HG02973 (cell line): ENCODE measurements at regions not wholly inside any gene's neighbourhood (a gene's known extent, or its start where the extent isn't known, plus 50 kb on each side); places are given as distances from the start of the nearest gene placed in this dataset.
"Not testable (repeated sequence)": the region's sequence is repeated elsewhere in the genome, so short reads cannot be mapped to it uniquely, and the experiment has no call there.

ENCODE experiments used
- ATAC-seq: cut with Tn5 transposase; IDR thresholded peaks from one replicate; pipeline ENCODE4 v1.9.1; 2021; ENCODE audit warnings: moderate library complexity; ENCODE audit not compliant: unreplicated experiment

DNA sequence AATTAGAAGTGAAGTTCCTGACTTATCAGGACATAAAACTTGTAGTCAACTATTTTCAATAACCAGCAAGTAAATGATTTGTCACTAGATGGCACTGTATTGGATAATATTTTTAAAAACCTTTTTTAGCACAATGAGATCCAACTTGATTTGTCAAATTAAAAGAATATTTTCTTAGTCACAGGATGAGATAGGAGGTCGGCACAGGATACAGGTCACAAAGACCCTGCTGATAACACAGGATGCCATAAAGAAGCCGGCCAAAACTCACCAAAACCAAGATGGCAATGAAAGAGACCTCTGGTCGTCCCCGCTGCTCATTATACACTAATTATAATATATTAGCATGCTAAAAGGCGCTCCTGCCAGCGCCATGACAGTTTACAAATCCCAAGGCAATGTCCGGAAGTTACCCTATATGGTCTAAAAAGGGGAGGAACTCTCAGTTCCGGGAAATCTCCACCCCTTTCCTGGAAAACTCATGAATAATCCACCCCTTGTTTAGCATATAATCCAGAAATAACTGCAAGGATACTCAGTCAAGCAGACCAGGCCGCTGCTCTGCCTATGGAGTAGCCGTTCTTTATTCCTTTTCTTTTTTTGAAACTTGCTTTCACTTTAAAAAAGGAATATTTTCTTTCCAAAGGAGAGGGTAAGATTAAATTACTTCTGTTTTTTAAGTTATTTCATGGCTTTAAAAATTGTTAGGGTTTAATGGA, 255.7 kb upstream of the MKLN1 start:
- ATAC-seq = no peak

DNA sequence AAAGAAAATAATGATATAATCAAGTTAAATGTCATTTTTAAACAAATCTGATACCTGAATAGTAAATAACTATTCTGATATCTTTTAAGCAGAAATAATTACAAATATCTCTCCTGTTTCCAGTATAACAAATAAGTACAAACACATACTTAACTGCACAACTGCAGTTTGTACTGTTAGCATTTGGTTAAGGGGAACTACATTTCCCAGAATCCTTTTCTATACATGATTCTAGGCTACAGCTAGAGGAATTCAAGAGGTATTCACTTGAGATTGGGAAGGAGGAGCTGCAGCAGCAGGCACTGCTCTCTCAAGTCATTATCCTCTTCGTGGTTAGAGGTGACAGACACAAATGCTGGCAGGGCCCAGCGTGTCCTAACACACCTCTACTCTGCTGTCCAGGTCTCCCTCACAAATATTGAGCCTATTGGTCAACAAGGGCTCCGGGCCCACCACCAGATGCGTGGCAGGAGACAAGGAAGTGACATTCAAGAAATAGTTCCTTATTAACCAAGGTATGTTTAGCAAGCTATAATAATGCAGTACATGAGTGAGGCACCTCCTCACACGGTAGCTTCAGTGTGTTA, 255.1 kb upstream of the MKLN1 start:
- no peak for ATAC-seq

DNA sequence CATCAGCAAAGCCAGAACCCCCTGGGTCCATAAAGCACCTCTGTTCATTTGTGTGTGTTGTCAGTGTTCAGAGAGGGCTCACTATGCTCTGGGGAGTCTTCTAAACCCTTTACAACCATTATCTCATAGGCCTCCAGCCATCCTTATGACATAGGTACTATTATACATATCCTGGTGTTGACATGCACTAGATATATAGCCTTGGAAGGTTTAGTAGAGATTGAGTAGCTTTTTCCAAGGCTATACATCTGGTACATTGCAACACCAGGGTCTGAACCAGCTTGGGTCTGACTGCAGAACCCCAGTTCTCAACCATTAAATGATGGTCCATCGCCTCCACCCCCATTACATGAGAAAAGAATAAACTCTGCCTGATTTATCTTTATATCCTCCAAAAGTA, 253.6 kb upstream of the MKLN1 start:
- no peak for ATAC-seq

DNA sequence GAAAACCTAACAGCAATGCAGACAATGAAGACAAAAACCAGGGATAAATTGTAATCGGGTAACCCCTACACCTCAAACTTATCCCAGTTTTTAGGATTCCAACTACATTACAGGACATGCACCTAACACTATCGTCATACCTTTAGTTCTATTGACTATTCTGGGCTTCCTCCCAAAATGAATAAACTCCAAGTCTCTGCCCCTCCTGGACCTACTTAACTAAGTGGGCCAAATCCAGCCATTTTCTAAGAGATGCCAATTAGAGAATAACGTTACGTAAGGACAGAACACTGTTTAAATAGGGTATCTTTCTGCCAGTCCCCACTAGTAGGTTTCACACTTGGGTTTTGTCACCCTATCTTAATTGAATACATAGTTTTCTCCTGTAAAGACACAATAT, 253.1 kb upstream of the MKLN1 start:
- ATAC-seq = no peak

DNA sequence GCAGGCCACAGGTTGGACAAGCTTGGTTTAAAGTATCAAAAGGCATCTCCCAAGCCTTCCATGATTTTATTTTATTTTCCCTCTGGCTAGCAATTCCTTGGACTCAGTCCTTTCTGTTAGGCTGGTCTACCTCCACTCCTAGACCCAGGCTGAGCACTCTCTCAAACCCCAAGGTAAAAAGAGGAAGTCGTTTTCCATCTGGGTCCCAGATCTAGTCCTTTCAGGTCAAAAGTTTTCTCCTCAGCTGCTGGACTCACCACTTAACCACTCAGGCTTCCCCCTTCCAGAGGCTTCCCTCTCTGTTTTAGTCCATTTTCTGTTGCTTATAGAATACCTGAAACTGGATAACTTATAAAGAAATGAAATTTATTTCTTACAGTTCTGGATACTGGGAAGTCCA, 252.3 kb upstream of the MKLN1 start:
- ATAC-seq = no peak

DNA sequence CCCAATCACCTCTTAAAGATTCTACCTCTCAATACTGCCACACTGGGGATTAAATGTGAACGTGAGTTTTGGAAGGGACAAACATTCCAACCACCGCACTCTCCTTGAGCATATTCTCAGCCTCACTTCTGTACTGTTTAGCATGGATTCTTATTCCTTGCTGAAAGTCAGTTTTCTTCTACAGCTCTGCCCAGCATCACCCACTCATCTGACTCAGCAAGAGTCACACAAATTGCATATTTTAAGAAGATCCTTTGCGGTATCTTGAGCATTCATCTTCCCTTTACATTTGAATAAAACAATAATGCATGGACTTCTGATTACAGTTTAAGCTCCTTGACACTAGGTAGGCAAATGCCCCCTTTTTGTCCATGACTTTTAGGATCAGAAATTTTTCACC, 251.6 kb upstream of the MKLN1 start:
- ATAC-seq = no peak

DNA sequence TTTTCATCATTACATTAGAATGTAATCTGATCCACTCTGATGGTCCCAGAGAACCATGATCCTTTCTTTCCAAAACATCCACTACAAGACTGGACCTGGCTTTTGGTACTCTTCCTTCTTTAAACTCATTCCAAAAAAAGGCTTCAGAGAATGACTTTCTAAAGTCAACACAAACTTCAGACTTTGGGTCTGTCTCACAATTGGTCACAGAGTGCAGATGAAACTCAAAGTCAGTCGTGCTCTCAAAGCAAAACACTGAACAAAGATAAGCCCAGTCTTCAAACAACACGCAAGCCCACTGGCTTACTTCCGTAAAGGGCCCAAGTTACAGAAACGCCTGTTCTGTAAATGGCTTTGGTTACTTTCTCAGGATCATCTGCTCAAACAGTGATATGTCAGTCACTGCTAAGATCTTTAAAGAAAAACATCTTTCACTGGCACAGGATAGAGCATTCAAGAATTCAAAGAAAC, 250.9 kb upstream of the MKLN1 start:
- no peak for ATAC-seq

DNA sequence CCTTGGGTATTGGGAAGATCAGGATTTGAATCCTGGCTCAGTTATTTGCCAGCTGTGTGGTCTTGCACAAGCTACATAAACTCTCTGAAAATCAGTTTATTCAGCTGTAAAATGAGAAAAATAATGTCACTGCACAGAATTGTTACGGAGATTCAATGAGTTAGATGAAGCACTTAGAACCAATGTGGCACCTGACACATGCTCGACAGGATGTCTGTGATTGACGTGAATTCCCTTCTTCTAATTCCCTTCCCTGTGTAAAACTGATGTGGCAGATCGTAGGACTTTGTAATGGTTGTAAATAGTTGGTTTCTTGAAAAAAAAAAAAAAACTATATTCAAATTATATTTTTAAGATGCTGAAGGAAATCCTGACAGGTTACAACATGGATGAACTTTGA, 249.9 kb upstream of the MKLN1 start:
- ATAC-seq = no peak

DNA sequence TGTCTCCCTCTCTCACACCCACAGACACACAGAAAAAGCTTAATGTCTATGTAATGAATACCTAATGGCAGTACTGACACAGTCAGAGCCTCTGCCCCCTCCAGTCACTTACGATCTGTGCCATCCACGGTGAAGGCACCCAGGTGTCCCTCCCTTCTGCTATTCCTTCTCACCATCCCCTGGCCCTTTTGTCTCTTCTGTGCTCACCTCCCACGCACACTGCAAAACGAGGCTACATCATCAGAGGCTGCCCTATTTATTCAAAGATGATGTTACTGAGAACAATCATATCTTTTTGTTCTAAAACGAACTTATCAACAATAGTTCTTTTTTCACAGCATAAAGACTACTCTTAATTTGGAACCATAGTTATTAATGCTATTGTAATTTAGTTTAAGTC, 246.9 kb upstream of the MKLN1 start:
- ATAC-seq = no peak

DNA sequence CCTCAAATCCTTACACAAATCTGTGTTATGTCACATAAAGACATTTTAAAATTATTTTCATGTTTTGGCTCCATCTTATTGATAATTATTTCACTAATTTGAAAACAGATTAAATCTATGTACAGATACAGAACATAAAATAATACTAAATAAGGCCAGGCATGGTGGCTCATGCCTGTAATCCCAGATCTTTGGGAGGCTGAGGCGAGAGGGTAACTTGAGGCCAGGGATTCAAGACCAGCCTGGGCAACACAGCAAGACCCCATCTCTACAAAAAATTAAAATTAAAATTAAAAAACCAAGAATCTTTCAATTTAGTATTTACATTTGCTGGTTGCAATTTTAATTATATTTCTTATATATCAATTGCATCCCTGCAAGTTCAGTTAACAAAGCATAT, 246.4 kb upstream of the MKLN1 start:
- ATAC-seq = no peak

DNA sequence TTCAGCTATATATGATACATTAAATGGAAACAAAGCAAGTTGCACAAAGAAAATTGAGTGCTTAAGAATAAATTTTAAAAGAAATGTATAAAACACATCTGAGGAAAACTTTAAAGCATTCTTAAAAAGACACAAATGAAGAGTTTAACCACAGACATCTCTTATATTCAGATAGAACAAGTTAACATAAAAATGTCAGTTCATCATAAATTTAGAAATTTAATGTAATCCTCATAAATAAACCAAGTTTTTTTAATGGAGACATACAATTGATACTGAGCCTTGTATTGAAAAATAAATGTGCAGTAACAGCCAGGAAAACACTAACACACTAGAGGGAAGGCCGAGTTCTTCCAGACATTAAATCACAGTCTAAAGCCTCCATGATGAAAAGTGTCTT, 243.9 kb upstream of the MKLN1 start:
- ATAC-seq = no peak

DNA sequence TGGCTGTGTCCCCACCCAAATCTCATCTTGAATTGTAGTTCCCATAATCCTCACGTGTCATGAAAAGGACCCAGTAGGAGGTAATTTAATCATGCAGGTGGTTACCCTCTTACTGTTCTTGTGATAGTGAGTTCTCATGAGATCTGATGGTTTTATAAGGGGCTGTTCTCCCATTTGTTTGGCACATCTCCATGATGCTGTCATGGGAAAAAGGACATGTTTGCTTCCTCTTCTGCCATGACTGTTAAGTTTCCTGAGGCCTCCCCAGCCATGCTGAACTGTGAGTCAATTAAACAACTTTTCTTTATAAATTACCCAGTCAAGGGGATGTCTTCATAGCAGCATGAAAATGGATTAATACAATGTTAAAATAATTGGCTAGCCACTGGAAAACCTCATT, 243.3 kb upstream of the MKLN1 start:
- ATAC-seq = not testable (repeated sequence)

DNA sequence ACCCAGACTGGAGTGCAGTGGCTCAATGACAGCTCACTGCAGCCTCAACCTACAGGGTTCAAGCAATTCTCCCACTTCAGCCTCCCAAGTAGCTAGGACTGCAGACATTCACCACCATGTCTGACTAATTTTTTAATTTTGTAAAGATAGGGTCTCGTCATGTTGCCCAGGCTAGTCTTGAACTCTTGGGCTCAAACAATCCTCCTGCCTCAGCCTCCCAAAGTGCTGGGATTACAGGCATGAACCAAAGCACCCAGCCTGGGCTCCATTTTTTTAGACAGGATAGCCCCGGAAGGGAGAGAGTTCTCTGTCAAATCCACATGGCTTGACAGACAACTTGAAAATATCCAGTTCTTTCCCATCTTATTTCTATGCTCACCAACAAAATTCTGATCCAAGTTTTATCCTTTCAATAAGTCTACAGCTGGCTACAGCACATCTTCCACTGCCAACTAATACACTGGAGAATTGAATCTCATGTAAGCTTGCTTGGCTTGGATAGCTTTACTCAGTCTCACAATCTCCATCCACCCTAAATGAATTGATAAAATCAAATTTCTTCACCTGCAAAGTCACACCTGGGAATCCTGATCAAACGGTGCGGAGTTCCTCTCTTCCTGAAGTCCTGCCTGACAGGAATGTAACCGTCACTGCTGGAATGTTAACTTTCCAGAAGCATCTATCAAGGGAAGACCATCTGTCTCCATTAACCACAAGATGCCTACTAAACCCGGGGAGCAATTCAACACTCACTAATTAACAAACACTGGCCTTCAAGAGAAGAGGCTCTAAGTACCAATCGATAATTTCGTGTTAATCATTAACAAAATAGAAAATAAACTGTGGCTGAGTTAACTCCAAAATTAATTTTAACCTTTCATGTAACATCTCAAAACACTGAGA, 239.7 kb upstream of the MKLN1 start:
- ATAC-seq = no peak

DNA sequence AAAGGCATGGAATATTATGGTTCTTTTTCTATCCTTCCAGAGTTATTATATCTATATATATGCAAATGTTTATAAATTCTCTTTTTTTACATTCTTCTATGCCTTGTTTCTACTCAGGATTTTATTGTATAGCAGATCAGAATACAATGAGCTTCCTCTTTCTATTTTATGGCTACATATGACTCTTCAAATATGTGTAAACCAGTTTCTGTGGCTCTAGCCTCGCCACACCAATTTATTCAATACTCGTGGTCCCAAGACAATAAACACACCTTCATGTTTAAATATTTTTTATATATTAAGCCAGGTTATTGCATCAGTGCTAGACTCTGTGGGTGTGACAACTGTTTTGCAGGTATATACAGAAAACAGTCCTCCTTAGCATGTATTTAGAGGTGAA, 237.5 kb upstream of the MKLN1 start:
- ATAC-seq = no peak

DNA sequence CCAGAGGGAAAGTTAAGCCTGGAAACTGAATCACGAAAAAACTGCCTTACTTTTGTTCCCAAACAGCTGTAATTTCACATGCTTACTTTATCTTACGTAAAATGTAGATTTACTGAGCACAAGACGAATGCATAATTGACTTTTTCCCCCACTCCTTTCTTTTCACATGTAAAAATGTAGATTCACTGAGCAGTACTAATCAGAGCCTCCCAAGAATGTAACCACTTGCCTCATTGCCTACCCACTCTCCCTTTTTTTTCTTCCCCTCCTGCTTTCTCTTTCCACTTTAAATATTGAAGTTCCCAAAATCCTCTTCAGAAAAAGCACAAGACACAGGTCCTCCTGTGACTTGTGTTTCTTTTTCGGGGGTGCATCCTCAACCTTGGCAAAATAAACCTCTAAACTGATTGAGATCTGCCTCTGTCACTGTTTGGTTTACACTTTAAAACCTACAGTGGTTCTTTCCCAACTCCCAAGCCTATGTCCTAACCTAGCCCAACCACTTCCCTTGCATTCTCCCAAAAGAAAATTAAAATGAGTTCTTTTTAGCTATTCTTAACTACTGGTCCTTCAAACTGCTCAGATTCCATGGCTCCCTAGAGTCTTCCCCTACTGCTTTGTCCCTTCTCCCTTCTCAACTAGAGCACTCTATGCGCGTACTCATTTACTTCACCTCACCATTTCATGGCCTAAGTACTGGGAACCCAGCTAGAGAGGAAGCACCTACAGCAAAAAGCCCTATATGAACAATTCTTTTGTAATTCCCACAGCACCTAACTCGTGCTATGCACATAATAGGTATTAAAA, 236.6 kb upstream of the MKLN1 start:
- no peak for ATAC-seq

DNA sequence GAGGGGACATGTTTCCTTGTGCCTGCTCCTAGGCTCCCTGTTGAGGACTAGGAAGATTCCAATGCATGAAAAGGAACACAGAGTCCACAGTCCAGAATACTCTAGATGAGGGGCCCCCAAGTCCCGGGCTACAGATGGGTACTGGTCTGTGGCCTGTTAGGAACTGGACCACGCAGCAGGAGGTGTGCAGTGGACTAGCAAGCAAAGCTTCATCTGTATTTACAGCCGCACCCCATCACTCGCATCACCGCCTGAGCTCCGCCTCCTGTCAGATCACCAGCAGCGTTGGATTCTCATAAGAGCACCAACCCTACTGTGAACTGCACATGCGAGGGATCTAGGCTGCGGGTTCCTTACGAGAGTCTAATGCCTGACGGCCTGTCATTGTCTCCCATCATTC, 233.0 kb upstream of the MKLN1 start:
- no peak for ATAC-seq

DNA sequence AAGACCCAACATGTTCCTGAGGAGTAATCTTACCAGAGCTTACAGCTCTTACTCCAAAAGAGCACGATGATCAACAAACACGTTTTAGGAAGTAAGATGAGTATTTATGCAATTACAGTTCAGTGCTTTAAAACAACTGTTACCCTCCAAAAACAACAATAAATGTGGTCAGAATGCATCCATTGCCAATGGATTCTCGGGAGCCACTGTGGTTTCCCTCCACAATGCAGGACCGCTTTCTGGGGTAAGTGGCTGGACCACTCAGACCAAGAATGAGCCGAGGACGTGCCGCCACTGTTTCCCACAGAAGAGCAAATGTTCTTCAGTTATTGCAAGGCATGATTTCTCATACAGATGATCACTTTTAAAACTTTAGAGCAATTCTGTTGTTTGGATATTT, 232.3 kb upstream of the MKLN1 start:
- ATAC-seq = no peak

DNA sequence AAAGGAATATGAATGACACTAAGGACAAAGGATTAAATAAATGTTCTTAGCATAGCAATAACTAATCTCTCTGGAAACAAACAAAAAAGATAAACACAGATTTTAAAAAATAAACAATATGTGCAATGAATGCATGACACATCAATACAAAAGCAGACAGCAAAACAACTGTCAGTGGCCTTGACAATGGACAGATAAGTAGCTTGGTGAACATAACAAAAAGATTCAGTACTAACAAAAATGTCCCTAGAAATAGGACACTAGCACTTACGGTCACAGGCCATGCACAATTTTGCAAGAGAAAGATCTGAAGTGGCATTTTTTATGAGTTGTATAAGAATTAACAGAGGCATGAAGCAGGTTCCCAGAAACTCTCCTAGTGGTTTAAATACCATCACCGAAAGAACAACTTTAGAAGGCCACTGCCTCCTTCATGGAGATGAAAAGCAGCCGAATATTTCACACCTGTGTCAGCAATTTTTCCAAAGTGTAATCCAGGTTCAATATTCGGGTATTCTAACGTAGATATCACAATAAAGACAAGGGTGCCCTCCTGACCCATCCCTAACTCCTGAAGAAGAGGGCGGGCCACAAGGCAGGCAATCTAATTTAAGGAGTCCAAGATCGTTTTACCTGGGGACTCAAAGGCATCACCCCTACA, 231.3 kb upstream of the MKLN1 start:
- no peak for ATAC-seq

DNA sequence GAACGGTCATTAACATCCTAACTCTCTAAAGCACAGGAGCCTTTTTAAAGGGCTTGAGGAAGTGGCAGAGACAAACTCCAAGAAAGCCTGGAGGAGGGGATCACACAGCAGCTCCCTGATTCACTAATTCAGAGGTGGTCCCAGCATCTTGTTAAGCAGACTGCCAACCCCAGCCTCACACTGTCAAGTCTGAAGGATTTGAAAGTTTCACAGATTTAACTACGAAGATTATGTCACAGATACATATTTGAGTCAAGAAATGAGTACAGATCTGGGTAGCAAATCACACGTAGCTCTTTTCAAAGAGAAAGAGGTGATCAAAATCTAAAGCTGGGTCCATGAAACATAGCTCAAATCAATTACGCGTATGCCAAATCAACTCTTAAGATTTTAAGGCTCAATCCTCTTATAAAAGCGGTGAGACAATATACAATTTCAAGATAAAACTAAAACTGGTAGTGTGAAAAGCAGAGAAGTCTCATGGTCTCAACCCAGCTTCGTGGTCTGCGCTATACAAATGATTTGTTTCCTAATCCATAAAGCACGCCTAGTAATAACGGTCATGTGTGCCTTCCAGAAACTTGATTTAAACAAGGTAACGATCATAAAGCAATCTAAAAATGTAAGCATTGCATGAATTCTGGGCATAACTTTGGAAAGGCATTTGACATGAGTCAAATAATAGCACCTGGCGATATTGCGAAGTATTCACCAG, 229.9 kb upstream of the MKLN1 start:
- ATAC-seq = no peak

DNA sequence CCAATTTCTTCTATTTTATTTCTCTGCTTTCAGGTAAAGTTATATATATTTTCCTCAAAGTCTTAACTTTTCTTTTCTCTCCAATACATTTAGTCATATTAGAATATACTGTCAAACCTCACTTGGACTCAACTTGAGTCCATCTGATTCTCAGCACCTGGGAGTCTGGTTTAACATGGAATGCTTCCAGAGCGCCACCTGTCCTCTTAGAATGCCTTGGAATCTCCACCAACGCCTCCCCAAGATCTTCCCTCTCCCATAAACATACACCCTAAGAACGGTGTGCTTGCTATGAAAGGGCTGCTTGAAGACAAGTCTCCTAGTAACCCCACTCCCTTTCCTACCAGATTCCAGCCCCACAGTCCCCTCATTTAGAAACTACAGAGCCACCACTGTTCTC, 229.1 kb upstream of the MKLN1 start:
- no peak for ATAC-seq
